MM.1S (cell line): ENCODE measurements at regions not wholly inside any gene's neighbourhood (a gene's known extent, or its start where the extent isn't known, plus 50 kb on each side); places are given as distances from the start of the nearest gene placed in this dataset.

ENCODE experiments used
- DNase-seq: peaks from one replicate; pipeline ENCODE4 v3.0.0-alpha.2; 2015
- H2AFZ ChIP-seq: fragments of 300-600 bp; sonication (generic); 2 replicates; pipeline ENCODE4 v1.6.0; 2016; ENCODE audit warnings: antibody characterized with exemption, low read length
- H3F3A ChIP-seq: fragments of 300-600 bp; sonication (generic); 2 replicates; pipeline ENCODE4 v1.6.1; 2016; ENCODE audit warnings: mild to moderate bottlenecking, antibody characterized with exemption, low read length, moderate library complexity, mixed read lengths; ENCODE audit not compliant: insufficient read depth
- H3K27ac ChIP-seq: fragments of 300-600 bp; sonication (generic); 2 replicates; pipeline ENCODE4 v1.5.1; 2016; ENCODE audit warnings: mild to moderate bottlenecking, low read length
- H3K27me3 ChIP-seq: fragments of 300-600 bp; sonication (generic); replicated peaks from 2 replicates; pipeline ENCODE4 v1.6.0; 2016; ENCODE audit warnings: low read length; ENCODE audit not compliant: insufficient read depth
- H3K36me3 ChIP-seq: fragments of 300-600 bp; sonication (generic); replicated peaks from 2 replicates; pipeline ENCODE4 v1.6.1; 2016; ENCODE audit warnings: mild to moderate bottlenecking, low read length, mixed read lengths; ENCODE audit not compliant: insufficient read depth
- H3K4me1 ChIP-seq: fragments of 300-600 bp; sonication (generic); 2 replicates; pipeline ENCODE4 v1.6.1; 2016; ENCODE audit warnings: low read length, mixed read lengths
- H3K4me2 ChIP-seq: fragments of 300-600 bp; sonication (generic); 2 replicates; pipeline ENCODE4 v1.6.0; 2016; ENCODE audit warnings: low read depth, low read length
- H3K4me3 ChIP-seq: fragments of 300-600 bp; sonication (generic); 2 replicates; pipeline ENCODE4 v1.5.1; 2016; ENCODE audit warnings: low read length, mixed read lengths
- H3K79me2 ChIP-seq: fragments of 300-600 bp; sonication (generic); 2 replicates; pipeline ENCODE4 v1.6.1; 2016; ENCODE audit warnings: mixed run types, low read length, mixed read lengths
- H3K9ac ChIP-seq: fragments of 300-600 bp; sonication (generic); 2 replicates; pipeline ENCODE4 v1.6.1; 2016; ENCODE audit warnings: low read length, mixed read lengths
- H3K9me2 ChIP-seq: fragments of 300-600 bp; sonication (generic); replicated peaks from 2 replicates; pipeline ENCODE4 v1.6.1; 2016; ENCODE audit warnings: mild to moderate bottlenecking, low read length, mixed read lengths; ENCODE audit not compliant: insufficient read depth
- H3K9me3 ChIP-seq: fragments of 300-600 bp; sonication (generic); replicated peaks from 2 replicates; pipeline ENCODE4 v1.6.1; 2016; ENCODE audit warnings: mild to moderate bottlenecking, low read length, mixed read lengths; ENCODE audit not compliant: insufficient read depth
- H4K20me1 ChIP-seq: fragments of 300-600 bp; sonication (generic); 2 replicates; pipeline ENCODE4 v1.6.1; 2016; ENCODE audit warnings: mild to moderate bottlenecking, low read length, moderate library complexity, mixed read lengths; ENCODE audit not compliant: insufficient read depth
- EZH2 ChIP-seq: fragments of 300-600 bp; sonication (generic); optimal IDR thresholded peaks from 2 replicates; pipeline ENCODE3; 2017; ENCODE audit warnings: low read depth, mild to moderate bottlenecking, antibody characterized with exemption, low read length, mixed read lengths
- EZH2phosphoT487 ChIP-seq: fragments of 300-600 bp; sonication (generic); IDR thresholded peaks from 2 replicates; pipeline ENCODE4 v1.6.1; 2018; ENCODE audit warnings: antibody characterized with exemption, low read length
- TF ChIP-seq, protein P1 (sequence below): fragments of 300-600 bp; sonication (generic); IDR thresholded peaks from 2 replicates; pipeline ENCODE4 v1.5.1; 2016; ENCODE audit warnings: antibody characterized with exemption, low read length, mixed read lengths

- H4K20me1 ChIP-seq: no peaks in the 10 kb centered on the region
- no peaks in the 10 kb centered on the region for H3K4me1 ChIP-seq
- TF ChIP-seq EZH2 (no peak), EZH2phosphoT487 (no peak)
- TF ChIP-seq, protein P1, sequence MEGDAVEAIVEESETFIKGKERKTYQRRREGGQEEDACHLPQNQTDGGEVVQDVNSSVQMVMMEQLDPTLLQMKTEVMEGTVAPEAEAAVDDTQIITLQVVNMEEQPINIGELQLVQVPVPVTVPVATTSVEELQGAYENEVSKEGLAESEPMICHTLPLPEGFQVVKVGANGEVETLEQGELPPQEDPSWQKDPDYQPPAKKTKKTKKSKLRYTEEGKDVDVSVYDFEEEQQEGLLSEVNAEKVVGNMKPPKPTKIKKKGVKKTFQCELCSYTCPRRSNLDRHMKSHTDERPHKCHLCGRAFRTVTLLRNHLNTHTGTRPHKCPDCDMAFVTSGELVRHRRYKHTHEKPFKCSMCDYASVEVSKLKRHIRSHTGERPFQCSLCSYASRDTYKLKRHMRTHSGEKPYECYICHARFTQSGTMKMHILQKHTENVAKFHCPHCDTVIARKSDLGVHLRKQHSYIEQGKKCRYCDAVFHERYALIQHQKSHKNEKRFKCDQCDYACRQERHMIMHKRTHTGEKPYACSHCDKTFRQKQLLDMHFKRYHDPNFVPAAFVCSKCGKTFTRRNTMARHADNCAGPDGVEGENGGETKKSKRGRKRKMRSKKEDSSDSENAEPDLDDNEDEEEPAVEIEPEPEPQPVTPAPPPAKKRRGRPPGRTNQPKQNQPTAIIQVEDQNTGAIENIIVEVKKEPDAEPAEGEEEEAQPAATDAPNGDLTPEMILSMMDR: no peak
- H3K27me3 ChIP-seq: no peaks in the 10 kb centered on the region
- H3K27ac ChIP-seq: no peak overlapping the region
- no peaks in the 10 kb centered on the region for H3K36me3 ChIP-seq
- H3K9me2 ChIP-seq: no peaks in the 10 kb centered on the region
- no peak overlapping the region for H3K4me2 ChIP-seq
- no peak for DNase-seq
- no peaks in the 10 kb centered on the region for H3F3A ChIP-seq
- no peaks in the 10 kb centered on the region for H3K9me3 ChIP-seq
- no peak overlapping the region for H3K9ac ChIP-seq
- H2AFZ ChIP-seq: no peak overlapping the region
- H3K79me2 ChIP-seq: no peaks in the 10 kb centered on the region
- H3K4me3 ChIP-seq: no peak overlapping the region
Measured at GRCh38 chrX:69289046-69289792, 124.0 kb upstream of the PJA1 start.

DNA sequence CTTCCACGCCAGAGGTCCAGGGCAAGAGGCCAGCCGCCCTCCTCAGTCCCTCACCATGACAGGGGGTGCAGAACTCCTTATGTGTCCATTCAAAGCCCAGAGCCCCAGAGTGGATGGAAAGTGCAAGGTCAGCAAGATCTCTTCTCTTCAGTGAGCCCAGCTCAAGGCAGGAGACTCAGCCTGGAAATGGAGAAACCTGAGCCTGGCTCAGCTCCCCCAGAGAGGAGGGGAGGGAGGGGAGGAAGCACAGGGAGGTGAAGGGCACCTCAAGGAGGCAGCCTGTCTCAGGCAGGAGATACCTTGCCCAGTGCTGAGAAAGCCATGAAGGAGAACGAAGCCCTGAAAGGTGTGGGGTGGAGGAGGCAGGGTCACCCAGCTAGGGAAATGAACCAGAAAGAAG is 121.8 kb upstream of the PJA1 start:
- Histone ChIP-seq H3K9me3 (no peaks in the 10 kb centered on the region), H3K36me3 (no peaks in the 10 kb centered on the region), H2AFZ (no peak overlapping the region), H3K27ac (no peak overlapping the region), H3K9me2 (no peaks in the 10 kb centered on the region), H3K79me2 (no peaks in the 10 kb centered on the region), H3F3A (no peaks in the 10 kb centered on the region), H3K27me3 (no peaks in the 10 kb centered on the region), H3K9ac (no peak overlapping the region), H4K20me1 (no peaks in the 10 kb centered on the region), H3K4me3 (no peak overlapping the region), H3K4me2 (no peak overlapping the region), H3K4me1 (no peaks in the 10 kb centered on the region)
- DNase-seq: no peak
- TF ChIP-seq, protein P1: no peak
- TF ChIP-seq EZH2phosphoT487 (no peak), EZH2 (no peak)

DNA sequence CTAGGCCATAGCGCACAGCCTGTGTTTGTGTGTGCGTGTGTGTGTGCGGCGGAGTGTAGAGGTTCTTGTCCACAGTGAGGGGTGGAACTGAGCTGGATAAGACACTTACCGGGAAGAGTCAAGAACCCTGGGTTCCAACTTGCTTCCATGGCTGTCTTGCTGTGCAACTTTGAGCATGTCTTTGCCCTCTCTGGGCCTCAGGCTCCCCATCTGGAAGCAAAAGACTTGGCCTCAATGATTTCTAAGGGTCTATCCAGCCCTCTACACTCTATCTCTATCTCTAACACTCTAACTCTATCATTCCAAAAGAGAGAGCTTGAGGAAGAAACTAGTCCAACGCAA is 121.3 kb upstream of the PJA1 start:
- Histone ChIP-seq H3F3A (no peaks in the 10 kb centered on the region), H3K79me2 (no peaks in the 10 kb centered on the region), H3K27ac (no peak overlapping the region), H3K9me2 (no peaks in the 10 kb centered on the region), H3K4me3 (peak overlapping the region; percentile 56; the same call in 1 of the 2 replicates), H2AFZ (no peak overlapping the region), H3K9ac (no peak overlapping the region), H3K4me2 (peak overlapping the region; percentile 72; the same call in 1 of the 2 replicates), H3K36me3 (no peaks in the 10 kb centered on the region), H3K9me3 (no peaks in the 10 kb centered on the region), H3K4me1 (no peaks in the 10 kb centered on the region), H3K27me3 (no peaks in the 10 kb centered on the region), H4K20me1 (no peaks in the 10 kb centered on the region)
- no peak for TF ChIP-seq EZH2phosphoT487
- TF ChIP-seq, protein P1: no peak
- no peak for TF ChIP-seq EZH2
- no peak for DNase-seq
